Keratinocyte (primary cell): ENCODE measurements at regions not wholly inside any gene's neighbourhood (a gene's known extent, or its start where the extent isn't known, plus 50 kb on each side); places are given as distances from the start of the nearest gene placed in this dataset.

Source experiments
- DNase-seq: peaks from one replicate; pipeline ENCODE4 v3.0.0-alpha.2; 2011; ENCODE audit warnings: low read depth, missing footprints, low spot score
- FAIRE-seq: peaks from 2 replicates; lab custom pipeline; 2011; peaks lifted over from hg19 to GRCh38; lab: Jason Lieb, UNC
- H2AFZ ChIP-seq: 2 replicates; pipeline ENCODE4 v1.6.0; 2012; ENCODE audit warnings: low read length, control low read depth, inconsistent platforms; ENCODE audit not compliant: control insufficient read depth
- H3K27ac ChIP-seq: 2 replicates; pipeline ENCODE4 v1.5.1; 2011; ENCODE audit warnings: low read length; ENCODE audit not compliant: control insufficient read depth, insufficient read depth
- H3K27me3 ChIP-seq: 3 replicates; pipeline ENCODE4 v1.6.0; 2011; ENCODE audit warnings: low read length; ENCODE audit not compliant: control insufficient read depth, insufficient read depth; ENCODE audit errors: extremely low read depth
- H3K36me3 ChIP-seq, 2 experiments: 2 replicates in 1 of 2; 3 replicates in 1 of 2; pipeline ENCODE4 v1.5.1; 2011; ENCODE audit warnings: low read length in 2 of 2, mild to moderate bottlenecking in 1 of 2; ENCODE audit not compliant: control insufficient read depth in 2 of 2, insufficient read depth in 2 of 2; ENCODE audit errors: extremely low read depth in 1 of 2
- H3K4me1 ChIP-seq: 3 replicates; pipeline ENCODE4 v1.5.1; 2011; ENCODE audit warnings: low read length; ENCODE audit not compliant: control insufficient read depth, insufficient read depth; ENCODE audit errors: extremely low read depth
- H3K4me2 ChIP-seq: 3 replicates; pipeline ENCODE4 v1.6.0; 2011; ENCODE audit warnings: low read depth, low read length; ENCODE audit not compliant: control insufficient read depth, insufficient read depth; ENCODE audit errors: extremely low read depth
- H3K4me3 ChIP-seq, 3 experiments: fragments of 200-600 bp in 1 of 3; sonication (generic) in 1 of 3; 2 replicates in 2 of 3; 3 replicates in 1 of 3; pipeline ENCODE4 v1.5.1; 2011 to 2016; ENCODE audit warnings: low read length in 3 of 3, mild to moderate bottlenecking in 3 of 3, control low read depth in 2 of 3, inconsistent platforms in 1 of 3, low read depth in 1 of 3, mixed read lengths in 1 of 3, mixed run types in 1 of 3, moderate library complexity in 1 of 3; ENCODE audit not compliant: control insufficient read depth in 2 of 3, insufficient read depth in 2 of 3; ENCODE audit errors: extremely low read depth in 1 of 3
- H3K79me2 ChIP-seq: 2 replicates; pipeline ENCODE4 v1.6.0; 2012; ENCODE audit warnings: low read length; ENCODE audit not compliant: control insufficient read depth, insufficient read depth
- H3K9ac ChIP-seq: 3 replicates; pipeline ENCODE4 v1.6.0; 2011; ENCODE audit warnings: low read length; ENCODE audit not compliant: control insufficient read depth, insufficient read depth; ENCODE audit errors: extremely low read depth
- H3K9me1 ChIP-seq: 3 replicates; pipeline ENCODE4 v1.6.0; 2011; ENCODE audit warnings: low read length; ENCODE audit not compliant: control insufficient read depth, insufficient read depth; ENCODE audit errors: extremely low read depth
- H3K9me3 ChIP-seq: 2 replicates; pipeline ENCODE4 v1.5.1; 2012; ENCODE audit warnings: low read depth, low read length; ENCODE audit not compliant: control insufficient read depth
- H4K20me1 ChIP-seq: 3 replicates; pipeline ENCODE4 v1.6.0; 2011; ENCODE audit warnings: low read length; ENCODE audit not compliant: control insufficient read depth, insufficient read depth; ENCODE audit errors: extremely low read depth
- EZH2 ChIP-seq: IDR thresholded peaks from one replicate; pipeline ENCODE4 v1.6.1; 2012; ENCODE audit warnings: inconsistent platforms, mild to moderate bottlenecking, low read length, moderate library complexity
- dilution Hi-C: fragments of 300-500 bp; cut with MboI; formaldehyde crosslinking; loops from one replicate; pipeline ENCODE4 v1.7.0; 2020; ENCODE audit warnings: low sequenced_read_pairs; ENCODE audit not compliant: extremely low pct_ligation_motif_present
- TF ChIP-seq, protein P1 (sequence below), 3 experiments: IDR thresholded peaks in 1 of 3; conservative IDR thresholded peaks in 1 of 3; optimal IDR thresholded peaks in 1 of 3; 2 replicates in 2 of 3; 3 replicates in 1 of 3; pipeline versions ENCODE3 to v1.5.1; 2011; ENCODE audit warnings: low read length in 3 of 3, mild to moderate bottlenecking in 3 of 3, moderate library complexity in 2 of 3, control low read depth in 1 of 3, inconsistent platforms in 1 of 3; ENCODE audit not compliant: insufficient read depth in 2 of 3; ENCODE audit errors: extremely low read depth in 1 of 3

DNA sequence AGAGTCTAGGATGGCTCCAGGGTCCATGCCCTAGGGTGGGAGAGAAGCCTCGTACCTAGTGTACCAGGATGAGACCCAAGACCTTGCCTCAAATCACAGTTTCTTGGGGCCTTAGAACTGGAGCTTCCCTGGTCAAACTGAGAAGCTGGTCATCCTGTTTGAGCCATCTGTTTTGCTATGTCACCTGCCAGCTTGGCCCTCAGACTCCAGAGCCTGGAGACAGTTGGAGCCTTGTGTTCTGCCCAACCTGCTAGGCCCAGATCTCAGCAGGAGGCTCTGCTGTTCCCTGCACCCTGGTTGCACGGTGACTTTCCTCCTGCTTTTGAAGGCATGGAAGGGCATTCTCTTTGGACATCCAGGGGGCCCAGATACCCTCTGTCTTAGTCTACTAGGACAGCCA is 206.3 kb upstream of the ATP6AP2 start:
- Histone ChIP-seq H3K9me3 (peaks cover 3% of the 10 kb centered on the region), H3K9me1 (no peaks in the 10 kb centered on the region), H3K27ac (no peak overlapping the region), H3K4me2 (no peak overlapping the region), H3K79me2 (no peaks in the 10 kb centered on the region), H3K9ac (no peak overlapping the region), H3K4me1 (no peaks in the 10 kb centered on the region), H3K36me3 (no peaks in the 10 kb centered on the region), H2AFZ (no peak overlapping the region), H3K4me3 (no peak overlapping the region), H4K20me1 (no peaks in the 10 kb centered on the region), H3K27me3 (peaks cover under 1% of the 10 kb centered on the region)
- no peak for TF ChIP-seq EZH2
- TF ChIP-seq, protein P1, sequence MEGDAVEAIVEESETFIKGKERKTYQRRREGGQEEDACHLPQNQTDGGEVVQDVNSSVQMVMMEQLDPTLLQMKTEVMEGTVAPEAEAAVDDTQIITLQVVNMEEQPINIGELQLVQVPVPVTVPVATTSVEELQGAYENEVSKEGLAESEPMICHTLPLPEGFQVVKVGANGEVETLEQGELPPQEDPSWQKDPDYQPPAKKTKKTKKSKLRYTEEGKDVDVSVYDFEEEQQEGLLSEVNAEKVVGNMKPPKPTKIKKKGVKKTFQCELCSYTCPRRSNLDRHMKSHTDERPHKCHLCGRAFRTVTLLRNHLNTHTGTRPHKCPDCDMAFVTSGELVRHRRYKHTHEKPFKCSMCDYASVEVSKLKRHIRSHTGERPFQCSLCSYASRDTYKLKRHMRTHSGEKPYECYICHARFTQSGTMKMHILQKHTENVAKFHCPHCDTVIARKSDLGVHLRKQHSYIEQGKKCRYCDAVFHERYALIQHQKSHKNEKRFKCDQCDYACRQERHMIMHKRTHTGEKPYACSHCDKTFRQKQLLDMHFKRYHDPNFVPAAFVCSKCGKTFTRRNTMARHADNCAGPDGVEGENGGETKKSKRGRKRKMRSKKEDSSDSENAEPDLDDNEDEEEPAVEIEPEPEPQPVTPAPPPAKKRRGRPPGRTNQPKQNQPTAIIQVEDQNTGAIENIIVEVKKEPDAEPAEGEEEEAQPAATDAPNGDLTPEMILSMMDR (optimal IDR thresholded peaks at IDR 0.05 in 1 of 3, IDR thresholded peaks at IDR 0.05 in 1 of 3, conservative IDR thresholded peaks at IDR 0.05 in 1 of 3; ENCODE audit: extremely low read depth in 1 of 3, insufficient read depth in 2 of 3, low read length in 3 of 3): no peak
- FAIRE-seq (no peak), DNase-seq (no peak)
- dilution Hi-C loops: no loop called here

DNA sequence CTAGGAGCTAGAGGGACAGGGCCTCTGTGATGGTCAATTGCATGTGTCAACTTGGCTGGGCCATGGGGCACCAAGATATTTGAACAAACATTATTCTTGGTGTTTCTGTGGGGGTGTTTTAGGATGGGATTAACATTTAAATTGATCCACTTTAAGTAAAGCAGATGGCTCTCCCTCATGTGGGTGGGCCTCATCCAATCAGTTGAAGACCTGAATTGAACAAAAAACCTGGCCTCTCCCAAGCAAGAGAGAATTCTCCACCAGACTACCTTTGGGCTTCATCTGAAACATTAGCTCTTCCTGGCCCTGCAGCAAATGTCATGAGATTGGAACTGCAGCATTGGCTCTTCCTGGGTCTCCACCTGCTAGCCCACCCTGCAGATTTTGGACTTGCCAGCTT is 207.1 kb upstream of the ATP6AP2 start:
- no peak overlapping the region for H3K4me2 ChIP-seq
- no peak for TF ChIP-seq EZH2
- TF ChIP-seq, protein P1 (optimal IDR thresholded peaks at IDR 0.05 in 1 of 3, IDR thresholded peaks at IDR 0.05 in 1 of 3, conservative IDR thresholded peaks at IDR 0.05 in 1 of 3; ENCODE audit: extremely low read depth in 1 of 3, insufficient read depth in 2 of 3, low read length in 3 of 3): no peak

More for the DNA sequence above, 207.1 kb upstream of the ATP6AP2 start:
- H3K9me1 ChIP-seq: no peaks in the 10 kb centered on the region
- DNase-seq (no peak), FAIRE-seq (no peak)
- H4K20me1 ChIP-seq: no peaks in the 10 kb centered on the region
- dilution Hi-C loops: no loop called here
- no peaks in the 10 kb centered on the region for H3K27me3 ChIP-seq
- no peaks in the 10 kb centered on the region for H3K36me3 ChIP-seq
- peaks cover 3% of the 10 kb centered on the region for H3K9me3 ChIP-seq
- no peak overlapping the region for H3K9ac ChIP-seq
- H3K4me1 ChIP-seq: no peaks in the 10 kb centered on the region
- H3K79me2 ChIP-seq: no peaks in the 10 kb centered on the region
- H2AFZ ChIP-seq: no peak overlapping the region
- H3K27ac ChIP-seq: no peak overlapping the region
- H3K4me3 ChIP-seq: no peak overlapping the region
